ENCODE measurements at regions not wholly inside any gene's neighbourhood (a gene's known extent, or its start where the extent isn't known, plus 50 kb on each side); places are given as distances from the start of the nearest gene placed in this dataset.
"Not testable (repeated sequence)": the region's sequence is repeated elsewhere in the genome, so short reads cannot be mapped to it uniquely, and the experiment has no call there.

DNA sequence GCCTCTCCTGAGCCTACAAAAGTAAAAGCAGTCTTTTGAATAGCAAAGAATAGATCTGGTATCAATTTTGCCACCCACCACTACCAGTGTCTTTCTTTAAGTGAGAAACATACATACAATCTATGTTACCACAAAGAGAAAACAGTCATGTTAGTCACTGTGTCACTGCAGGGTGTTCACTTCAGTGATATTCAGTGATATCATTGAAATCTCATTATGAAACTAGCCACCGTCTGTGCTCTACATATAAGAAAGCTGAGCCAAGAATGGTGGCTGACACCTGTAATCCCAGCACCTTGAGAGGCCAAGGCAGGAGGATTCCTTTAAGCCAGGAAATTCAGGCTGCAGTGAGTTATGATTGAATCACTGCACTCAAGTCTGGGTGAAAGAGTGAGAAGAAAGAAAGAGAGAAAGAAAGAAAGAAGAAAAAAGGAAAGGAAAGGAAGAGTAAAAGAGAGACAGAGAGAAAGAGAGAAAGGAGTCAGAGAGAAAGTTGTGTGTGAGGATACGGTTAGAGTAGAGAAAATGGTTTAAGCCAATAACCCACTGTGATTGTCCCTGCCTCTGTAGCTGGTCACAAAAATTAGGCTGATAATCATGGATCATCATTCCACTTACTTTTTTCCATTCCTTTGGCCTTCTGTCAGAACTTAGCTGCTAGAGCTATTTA is 847.1 kb downstream of the FAM181B start:
- no peak for DNase-seq (ENCODE audit: low read depth)

DNA sequence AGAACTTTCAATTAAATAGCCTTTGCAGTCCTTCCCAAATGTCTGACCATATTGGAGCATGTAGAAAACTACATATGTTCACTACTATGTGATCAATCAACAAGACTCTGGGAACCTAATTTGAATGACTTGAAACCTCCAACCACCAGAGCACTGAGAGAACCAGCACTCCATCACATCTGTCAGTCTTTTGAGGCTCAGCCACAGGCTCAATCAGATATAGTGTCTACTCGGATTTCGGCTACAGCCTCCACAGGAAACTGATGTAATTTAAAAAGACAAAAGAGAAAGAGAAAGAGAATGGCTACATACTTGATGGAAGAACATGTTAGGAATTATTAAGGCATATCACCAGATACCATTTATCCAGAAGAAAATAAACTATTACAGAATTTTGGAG is 859.0 kb downstream of the FAM181B start:
- no peak for DNase-seq (ENCODE audit: low read depth)

DNA sequence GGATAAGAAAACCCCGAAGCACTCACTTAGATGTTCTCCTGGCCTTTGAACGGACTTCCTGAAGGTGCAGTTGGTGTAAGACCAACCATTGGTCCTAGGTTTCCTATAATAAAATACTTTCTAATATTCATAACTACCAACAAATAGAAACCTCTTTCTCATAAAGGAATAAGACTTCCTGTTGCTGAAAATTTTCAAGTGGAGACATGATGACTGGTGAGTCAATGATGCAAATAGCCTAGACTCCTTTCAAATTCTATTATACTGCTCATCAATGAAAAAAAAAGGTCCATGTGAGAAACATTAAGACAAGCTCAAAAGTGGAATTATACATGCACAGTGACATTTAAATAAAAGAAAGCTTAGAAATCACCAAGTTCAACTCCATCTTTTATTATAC is 862.8 kb downstream of the FAM181B start:
- DNase-seq (ENCODE audit: low read depth): no peak

DNA sequence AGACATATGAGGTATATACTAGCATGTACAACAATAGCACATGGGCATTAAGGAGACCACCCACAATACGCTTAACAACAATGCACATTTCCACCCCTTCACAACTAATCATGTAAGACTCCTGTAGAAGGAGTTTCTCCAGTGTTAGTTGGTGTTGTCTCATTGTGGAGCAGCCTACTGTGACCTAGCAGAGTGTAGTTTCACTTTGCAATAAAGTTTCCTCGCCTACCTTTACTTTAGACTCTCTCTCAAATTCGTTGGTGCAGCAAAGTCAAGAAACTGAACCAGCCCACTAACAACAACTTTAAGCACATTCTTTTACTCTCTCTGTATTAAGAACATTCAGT is 863.6 kb downstream of the FAM181B start:
- DNase-seq (ENCODE audit: low read depth): no peak

DNA sequence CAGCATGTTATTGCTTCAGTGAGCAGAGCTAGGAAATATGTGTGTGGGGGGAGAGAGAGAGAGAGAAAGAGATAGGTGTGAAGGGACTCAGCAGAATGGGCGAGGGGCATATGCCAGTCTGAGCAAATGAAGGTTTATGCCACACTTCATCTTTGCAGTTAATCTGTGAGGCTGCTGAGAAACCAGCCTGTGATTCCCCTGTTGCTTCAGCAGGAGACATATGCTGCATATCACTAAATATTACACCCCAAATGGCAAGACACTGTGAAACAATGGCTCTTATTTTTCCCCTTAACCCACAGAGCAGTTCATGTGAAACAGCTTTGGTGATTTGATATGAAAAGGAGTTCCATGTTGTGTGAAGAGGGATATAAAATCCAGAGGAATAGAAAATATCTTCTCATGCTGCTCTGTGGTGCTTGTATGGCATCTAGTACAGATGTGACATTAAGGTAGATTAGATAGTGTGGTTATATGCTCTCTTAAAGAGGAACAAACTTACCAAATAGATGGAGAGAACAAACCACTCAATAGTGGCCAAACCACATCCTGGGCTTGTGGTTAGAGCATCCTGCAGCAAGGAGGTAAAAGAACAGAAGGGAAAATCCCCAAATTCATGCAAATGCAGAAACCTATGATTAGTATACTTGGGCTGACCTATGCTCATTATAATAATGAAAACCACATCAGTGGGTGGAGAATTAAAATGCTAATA is 864.2 kb downstream of the FAM181B start:
- peak; percentile 69 for DNase-seq (ENCODE audit: low read depth)

DNA sequence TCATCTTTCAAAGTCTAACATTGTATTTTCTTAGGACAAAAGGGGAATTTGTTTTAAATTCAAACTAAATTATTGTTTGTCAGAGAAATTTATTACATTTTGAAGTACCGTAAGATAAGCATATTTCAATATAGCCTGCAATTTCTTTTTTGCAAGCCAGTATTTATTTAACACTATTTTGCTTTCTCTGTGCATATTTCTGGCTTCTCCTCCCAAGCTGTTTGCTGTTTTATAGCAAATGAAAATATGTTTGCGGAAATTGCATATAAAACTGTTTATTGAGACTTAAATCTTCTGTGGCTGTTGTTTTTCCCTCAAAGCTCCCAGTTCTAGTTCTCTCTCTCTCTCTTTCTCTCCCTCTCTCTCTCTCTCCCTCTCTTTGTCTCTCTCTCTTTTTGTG is 866.8 kb downstream of the FAM181B start:
- no peak for DNase-seq (ENCODE audit: low read depth)

DNA sequence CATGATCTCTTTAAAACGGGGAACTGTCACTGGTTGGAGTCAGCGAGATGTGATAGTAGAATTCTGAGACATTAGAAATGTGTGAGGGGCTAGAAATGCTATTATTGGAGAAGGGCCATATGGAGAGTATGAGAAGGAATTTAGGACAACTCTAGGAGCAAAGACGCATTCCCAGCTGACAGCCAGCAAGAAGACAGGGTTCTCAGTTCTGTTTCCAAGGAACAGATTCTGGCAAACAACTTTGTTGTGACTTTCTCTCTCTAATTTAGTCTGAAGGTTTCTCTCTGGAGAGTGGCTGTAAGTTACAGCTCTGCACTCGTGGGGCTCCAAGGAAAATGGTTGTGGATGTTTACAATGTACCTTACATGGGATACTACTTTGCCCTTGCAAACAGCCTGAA is 876.3 kb downstream of the FAM181B start:
- no peak for DNase-seq (ENCODE audit: low read depth)

DNA sequence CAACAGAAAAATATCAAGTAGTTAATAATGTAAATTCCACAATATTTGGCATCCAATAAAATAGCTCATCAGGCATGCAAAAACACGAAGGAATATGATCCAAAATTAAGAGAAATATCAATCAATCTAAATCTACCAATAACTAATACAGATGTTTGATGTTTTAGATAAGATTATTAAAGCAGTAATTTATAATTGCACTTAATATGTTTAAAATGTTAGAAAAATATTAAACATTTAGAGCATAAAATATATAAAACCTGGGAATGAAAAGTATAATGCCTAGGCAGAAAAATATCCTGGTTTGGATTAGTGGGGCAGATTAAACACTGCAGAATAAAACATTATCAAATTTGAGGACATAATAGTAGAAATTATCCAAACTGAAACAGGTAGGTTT is 879.9 kb downstream of the FAM181B start:
- DNase-seq (ENCODE audit: low read depth): no peak

DNA sequence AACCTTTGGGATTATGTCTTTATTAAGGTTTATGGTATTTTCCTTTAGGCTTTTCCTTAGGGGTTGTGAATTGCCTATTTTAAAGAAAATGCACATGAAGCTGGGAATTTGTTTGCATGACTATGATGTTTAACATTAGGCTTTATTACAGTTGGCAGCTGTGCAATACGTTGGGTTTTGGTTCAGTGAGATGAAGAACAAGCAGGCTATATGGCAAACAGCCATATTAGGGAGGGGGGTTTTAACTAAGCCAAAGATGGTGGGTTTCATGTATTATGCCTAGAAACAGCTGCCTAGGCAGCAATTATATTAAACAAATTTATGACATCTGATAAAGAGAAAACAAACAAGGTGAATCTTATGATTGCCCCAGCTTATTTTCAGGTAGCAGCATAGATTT is 880.8 kb downstream of the FAM181B start:
- DNase-seq (ENCODE audit: low read depth): no peak

DNA sequence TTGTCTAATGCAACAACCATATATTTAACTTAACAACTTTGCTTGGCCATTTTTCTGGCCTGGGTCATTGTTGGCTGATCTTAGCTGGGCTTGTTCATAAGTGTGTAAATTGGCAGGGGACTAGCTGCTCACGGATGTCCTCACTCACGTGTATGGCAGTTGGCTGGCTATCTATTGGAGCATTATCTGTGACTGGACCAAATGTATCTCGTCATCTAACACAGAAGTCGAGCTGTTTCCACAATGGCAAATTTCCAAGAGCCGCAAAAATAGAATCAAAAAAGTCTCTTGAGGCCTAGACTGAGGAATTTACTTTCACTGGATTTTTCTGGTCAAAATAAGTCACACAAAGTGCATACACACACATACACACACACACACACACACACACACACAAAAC is 893.3 kb downstream of the FAM181B start:
- DNase-seq (ENCODE audit: low read depth): no peak

DNA sequence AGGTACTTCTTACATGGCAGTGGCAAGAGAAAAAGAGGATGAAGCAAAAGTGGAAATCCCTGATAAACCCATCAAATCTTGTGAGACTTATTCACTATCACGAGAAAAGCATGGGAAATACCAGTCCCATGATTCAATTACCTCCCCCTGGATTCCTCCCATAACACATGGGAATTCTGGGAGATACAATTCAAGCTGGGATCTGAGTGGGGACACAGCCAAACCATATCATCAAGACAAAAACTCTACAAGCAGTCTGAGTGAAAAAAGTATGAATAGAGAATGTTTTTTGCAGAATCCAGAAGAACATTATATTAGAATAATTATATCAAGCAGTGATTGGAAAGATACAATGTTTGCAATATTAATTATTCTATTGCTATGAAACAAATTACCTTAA is 893.7 kb downstream of the FAM181B start:
- DNase-seq (ENCODE audit: low read depth): no peak

DNA sequence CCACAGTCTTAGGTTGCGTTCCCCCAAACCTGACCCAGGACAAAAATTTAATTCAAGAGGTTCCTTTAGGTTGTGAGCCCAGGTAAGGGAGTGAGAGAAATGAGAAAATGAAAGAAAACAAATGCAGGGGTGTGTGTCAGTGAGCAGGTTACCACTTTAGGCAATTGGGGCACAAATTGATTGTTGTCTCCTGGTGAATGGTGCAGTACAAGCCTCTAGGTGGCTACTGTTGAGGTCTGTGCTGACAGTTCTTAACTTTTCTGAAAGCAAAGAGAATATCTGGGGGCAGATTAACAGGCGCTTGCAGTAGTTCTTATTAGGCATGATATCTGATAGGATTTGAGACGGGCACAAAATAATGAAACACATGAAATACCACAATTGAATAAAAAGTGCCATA is 894.6 kb downstream of the FAM181B start:
- no peak for DNase-seq (ENCODE audit: low read depth)

DNA sequence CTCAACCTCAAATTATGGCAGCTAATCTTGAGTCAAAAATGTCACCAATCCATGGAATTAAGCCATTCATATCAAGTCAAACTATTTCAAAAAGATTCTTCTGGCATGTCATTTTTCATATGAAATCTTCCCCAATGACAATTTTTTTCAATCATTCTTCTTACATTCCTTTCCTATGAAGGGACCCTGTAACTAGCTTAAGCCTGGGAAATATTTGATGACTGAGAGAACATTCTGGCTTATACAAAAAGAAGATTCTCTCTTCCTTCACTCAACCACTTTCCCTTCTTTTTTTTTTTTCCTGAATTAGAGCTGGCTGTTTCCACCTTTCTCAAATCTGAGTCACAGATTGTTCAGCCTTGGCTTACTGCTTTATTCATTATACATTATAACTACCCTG is 903.7 kb downstream of the FAM181B start:
- DNase-seq (ENCODE audit: low read depth): no peak

DNA sequence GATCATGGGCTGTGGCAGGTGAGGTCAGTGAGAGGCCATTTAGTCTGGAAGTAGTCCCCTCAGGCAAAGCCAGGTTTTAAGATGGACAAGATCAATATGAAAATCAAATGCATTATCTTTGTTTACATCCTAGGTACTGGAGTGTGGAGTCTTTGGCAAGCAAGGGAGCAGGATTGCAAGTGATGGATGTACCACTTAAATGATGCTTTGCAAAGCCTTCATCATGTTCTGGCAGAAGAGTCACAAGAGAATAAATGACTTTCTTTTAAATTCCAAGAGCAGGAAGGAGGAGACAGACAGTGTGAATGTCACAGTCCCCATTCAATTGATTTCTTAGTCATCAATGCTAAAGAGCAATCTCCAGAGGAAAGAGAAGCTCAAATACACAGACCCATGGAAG is 908.3 kb downstream of the FAM181B start:
- DNase-seq (ENCODE audit: low read depth): no peak

DNA sequence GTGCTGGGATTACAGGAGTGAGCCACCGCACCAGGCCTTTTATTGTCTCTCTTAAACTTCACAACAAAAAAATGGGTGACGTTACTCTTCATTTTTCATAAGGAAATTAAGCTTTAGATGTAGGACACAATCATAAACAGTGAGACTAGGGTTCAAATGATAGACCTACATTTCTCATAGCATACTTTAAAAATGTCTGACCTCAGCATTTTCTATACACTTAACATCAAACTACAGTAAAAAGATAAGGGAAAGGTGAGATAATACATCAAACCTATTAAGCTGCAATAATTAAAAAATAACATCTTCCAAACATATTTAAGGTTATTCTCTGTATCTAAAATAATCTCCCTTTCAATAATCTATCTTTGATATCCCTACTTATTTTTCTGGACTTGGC is 914.2 kb downstream of the FAM181B start:
- no peak for DNase-seq (ENCODE audit: low read depth)

DNA sequence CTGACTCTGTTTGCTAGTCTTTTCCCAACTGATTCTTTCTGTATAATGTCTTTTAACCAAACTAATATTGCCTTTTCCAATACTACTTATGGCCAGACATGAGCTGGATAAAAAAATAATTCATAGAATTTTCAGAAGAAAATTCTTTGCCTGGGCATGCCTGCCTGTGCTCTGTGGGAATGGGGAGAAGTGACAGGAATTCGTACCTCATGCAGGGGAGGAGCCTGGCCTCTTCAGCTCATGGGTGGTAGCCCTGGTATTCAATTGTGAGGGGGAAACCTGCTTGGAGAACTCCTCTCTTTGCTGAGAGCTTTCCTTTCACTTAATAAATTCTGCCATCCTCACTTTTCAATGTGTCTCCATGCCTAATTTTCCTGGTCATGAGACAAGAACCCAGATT is 928.8 kb downstream of the FAM181B start:
- no peak for DNase-seq (ENCODE audit: low read depth)

DNA sequence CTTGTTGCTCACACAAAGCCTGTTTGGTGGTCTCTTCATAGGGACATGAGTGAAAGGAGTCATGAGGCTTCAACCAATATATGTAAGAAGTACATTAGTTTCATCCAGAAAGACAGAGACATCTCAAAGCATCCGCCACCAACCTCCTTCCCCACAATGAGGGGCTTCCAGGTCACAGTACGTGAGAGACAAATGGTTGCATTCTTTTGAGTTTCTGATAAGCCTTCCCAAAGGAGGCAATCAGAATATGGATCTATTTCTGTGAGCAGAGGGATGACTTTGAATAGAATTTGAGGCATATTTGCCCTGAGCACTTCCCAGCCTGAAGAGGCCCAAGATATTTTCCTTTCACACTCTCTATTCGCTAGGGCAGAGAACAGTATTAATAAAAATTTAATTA is 931.1 kb downstream of the FAM181B start:
- DNase-seq (ENCODE audit: low read depth): no peak

DNA sequence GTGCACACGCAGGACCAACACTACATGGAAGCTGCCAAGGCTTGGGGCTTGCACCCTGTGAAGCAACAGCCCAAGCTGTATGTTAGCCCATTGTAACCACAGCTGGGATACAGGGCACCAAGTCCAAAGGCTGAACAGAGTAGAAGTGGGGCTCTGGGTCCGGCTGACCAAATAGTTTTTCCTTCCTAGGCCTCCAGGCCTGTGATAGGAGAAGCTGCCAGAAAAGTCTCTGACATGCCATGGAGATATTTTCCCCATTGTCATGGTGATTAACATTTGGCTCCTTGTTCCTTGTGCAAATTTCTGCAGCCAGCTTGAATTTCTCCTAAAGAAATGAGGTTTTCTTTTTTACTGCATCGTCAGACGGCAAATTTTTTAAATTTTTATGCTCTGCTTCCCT is 941.2 kb downstream of the FAM181B start:
- no peak for DNase-seq (ENCODE audit: low read depth)

DNA sequence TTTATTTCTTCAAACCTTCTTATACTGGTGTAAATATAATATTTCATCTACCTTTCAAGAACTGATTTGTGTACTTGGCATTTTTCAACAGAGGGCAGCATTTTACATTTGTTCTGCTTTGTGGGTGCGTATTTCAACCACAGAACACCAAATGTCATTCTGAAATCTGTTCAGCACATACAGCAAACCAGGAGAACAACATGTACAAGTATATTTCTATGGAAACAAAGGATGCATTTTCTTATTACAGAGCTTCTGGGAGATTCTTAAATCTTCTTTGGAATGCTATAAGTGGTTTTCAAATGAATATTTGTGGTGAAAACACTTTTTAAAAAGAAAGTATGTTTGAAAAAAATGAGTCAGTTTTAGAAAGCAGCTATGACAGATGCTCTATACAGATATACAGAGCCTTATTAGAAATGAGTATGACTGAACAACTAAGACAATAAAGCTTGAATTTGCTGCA is 946.0 kb downstream of the FAM181B start:
- no peak for DNase-seq (ENCODE audit: low read depth)

DNA sequence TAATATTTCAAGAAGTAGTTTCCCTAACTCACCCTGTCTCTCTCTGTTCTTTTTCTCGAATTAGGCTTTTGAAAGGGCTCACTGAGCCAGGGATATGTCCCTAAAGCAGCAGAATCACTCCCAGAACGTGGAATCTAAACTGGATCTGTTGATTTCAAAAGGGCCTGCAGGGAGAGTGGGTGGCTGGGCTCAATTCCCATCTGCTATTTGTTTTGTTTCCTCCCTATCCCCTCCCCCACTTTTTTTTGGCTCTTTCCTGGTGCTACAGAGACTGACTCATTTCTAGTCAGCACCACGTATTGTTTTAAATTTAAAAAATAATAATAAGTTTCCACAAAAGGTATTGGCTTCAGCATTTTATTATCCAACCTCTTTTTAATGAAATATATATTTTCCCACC is 961.5 kb downstream of the FAM181B start:
- DNase-seq (ENCODE audit: low read depth): no peak

DNA sequence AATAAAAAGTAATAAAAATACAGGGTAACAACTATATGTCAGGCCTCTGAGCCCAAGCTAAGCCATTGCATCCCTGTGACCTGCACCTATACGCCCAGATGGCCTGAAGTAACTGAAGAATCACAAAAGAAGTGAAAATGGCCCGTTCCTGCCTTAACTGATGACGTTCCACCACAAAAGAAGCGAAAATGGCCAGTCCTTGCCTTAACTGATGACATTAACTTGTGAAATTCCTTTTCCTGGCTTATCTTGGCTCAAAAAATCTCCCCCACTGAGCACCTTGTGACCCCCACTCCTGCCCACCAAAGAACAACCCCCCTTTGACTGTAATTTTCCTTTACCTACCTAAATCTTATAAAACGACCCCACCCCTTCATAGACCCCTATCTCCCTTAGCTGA is 963.8 kb downstream of the FAM181B start:
- not testable (repeated sequence) for DNase-seq (ENCODE audit: low read depth)

DNA sequence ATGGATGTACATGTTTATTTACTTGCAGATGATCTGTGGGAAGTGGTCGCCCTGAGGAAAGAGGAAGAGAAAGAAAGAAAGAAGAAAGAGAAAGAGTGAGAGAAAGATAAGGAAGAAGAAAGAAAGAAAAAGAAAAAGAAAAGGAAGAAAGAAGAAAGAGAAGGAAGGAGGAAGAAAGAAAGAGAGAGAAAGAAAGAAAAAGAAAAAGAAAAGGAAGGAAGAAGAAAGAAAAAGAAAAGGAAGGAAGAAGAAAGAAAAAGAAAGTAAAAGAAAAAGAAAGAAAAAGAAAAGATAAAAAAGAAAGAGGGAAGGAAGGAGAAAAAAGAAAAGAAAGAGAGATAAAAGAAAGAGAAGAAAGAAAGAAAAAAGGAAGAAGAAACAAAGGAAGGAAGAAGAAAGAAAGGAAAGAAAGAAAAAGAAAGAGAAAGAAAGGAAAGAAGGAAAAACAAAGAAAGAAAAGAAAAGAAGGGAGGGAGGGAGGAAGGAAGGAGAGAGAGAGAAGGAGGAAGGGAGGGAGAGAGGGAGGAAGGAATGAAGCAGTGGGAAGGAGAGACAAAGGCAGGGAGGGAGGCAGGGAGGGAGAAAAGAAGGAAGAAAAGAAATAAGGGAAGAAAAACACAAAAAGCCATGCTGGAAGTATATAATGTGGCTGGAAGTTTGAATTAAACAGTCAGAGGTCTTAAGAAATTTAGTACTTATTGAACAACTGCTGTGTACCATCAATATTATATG is 976.6 kb downstream of the FAM181B start:
- no peak for DNase-seq (ENCODE audit: low read depth)

DNA sequence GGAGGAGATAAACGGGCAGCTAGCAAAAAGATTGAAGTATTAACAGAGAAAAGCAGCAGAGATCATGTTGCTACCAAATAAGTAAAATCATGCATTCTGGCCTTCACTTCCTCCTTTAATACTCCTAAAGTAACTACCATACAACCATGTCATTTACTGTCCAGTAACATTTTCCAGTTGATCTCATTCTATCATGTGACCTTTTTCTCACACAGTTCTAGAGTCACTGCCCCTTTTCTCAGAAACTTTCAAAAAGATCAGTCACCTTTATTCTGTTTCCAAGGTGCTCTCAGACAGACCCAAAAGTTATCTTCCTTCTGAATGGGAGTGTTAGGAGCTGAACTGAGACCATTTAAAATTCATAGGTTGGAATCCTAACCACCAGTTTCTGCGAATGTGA is 984.4 kb downstream of the FAM181B start:
- DNase-seq (ENCODE audit: low read depth): no peak

Data from activated T-cell treated with anti-CD3 and anti-CD28 coated beads for 48 hours (primary cell).